IMR-90 (cell line): ENCODE measurements at regions not wholly inside any gene's neighbourhood (a gene's known extent, or its start where the extent isn't known, plus 50 kb on each side); places are given as distances from the start of the nearest gene placed in this dataset.

Experiments used
- ATAC-seq: fragments of 200-7000 bp; cut with Tn5 transposase; 2 replicates; pipeline ENCODE4 v1.9.1; 2020; ENCODE audit warnings: low read depth, mild to moderate bottlenecking, moderate library complexity
- BruUV-seq: library from RNA; stranded (reverse); fragments of 400-500 nt; replicated peaks from 2 replicates; lab custom pipeline; 2021; lab: Mats Ljungman, UMichigan
- CTCF ChIA-PET: fragments of 300-600 bp; formaldehyde crosslinking; extraction: SDS; loops from one replicate; lab custom pipeline; 2021; ENCODE audit warnings: antibody characterized with exemption; lab: Yijun Ruan, JAX
- POLR2A ChIA-PET: fragments of 300-600 bp; sonication (Branson Sonifier 250); formaldehyde crosslinking; loops from one replicate; lab custom pipeline; 2022; ENCODE audit warnings: antibody characterized with exemption; ENCODE audit not compliant: unreplicated experiment; lab: Charles Lee
- DNase-seq: peaks from one replicate; pipeline ENCODE4 v3.0.0; 2013
- H2AFZ ChIP-seq: replicated peaks from 2 replicates; pipeline ENCODE3; 2013; ENCODE audit warnings: low read length, mild to moderate bottlenecking; ENCODE audit not compliant: poor library complexity
- H2AK5ac ChIP-seq: 2 replicates; pipeline ENCODE4 v1.6.1; 2013; ENCODE audit warnings: low read depth, low read length, inconsistent platforms
- H2AK9ac ChIP-seq: replicated peaks from 2 replicates; pipeline ENCODE3; 2013; ENCODE audit warnings: mild to moderate bottlenecking, low read depth, low read length, moderate library complexity; ENCODE audit not compliant: poor library complexity
- H2BK120ac ChIP-seq: 2 replicates; pipeline ENCODE4 v1.6.1; 2013; ENCODE audit warnings: low read depth, low read length, inconsistent platforms
- H2BK15ac ChIP-seq: 3 replicates; pipeline ENCODE4 v1.6.1; 2013; ENCODE audit warnings: low read depth, low read length, inconsistent platforms
- H2BK20ac ChIP-seq: 2 replicates; pipeline ENCODE4 v1.6.1; 2013; ENCODE audit warnings: low read depth, mild to moderate bottlenecking, inconsistent platforms, low read length, moderate library complexity
- H2BK5ac ChIP-seq: 2 replicates; pipeline ENCODE4 v1.6.1; 2013; ENCODE audit warnings: mild to moderate bottlenecking, low read depth, low read length, inconsistent platforms; ENCODE audit not compliant: poor library complexity, severe bottlenecking
- H3K14ac ChIP-seq: replicated peaks from 2 replicates; pipeline ENCODE4 v1.6.1; 2013; ENCODE audit warnings: low read depth, low read length, inconsistent platforms
- H3K18ac ChIP-seq: 2 replicates; pipeline ENCODE4 v1.6.1; 2013; ENCODE audit warnings: low read depth, low read length, control low read depth
- H3K23ac ChIP-seq: 2 replicates; pipeline ENCODE4 v1.6.1; 2013; ENCODE audit warnings: low read depth, low read length, inconsistent platforms
- H3K27ac ChIP-seq: 2 replicates; pipeline ENCODE4 v1.5.1; 2013; ENCODE audit warnings: mild to moderate bottlenecking, control low read depth, low read length; ENCODE audit not compliant: insufficient read depth
- H3K27me3 ChIP-seq: 2 replicates; pipeline ENCODE4 v1.6.1; 2013; ENCODE audit warnings: low read length; ENCODE audit not compliant: control insufficient read depth, insufficient read depth
- H3K36me3 ChIP-seq: 2 replicates; pipeline ENCODE4 v1.6.1; 2013; ENCODE audit warnings: low read length, mixed read lengths; ENCODE audit not compliant: control insufficient read depth, insufficient read depth
- H3K4ac ChIP-seq: 2 replicates; pipeline ENCODE4 v1.6.1; 2013; ENCODE audit warnings: low read depth, low read length, inconsistent platforms
- H3K4me1 ChIP-seq: 2 replicates; pipeline ENCODE4 v1.6.1; 2013; ENCODE audit warnings: low read length, mixed read lengths; ENCODE audit not compliant: control insufficient read depth, insufficient read depth
- H3K4me2 ChIP-seq: 2 replicates; pipeline ENCODE4 v1.6.1; 2013; ENCODE audit warnings: low read depth, mild to moderate bottlenecking, control low read depth, low read length, moderate library complexity
- H3K4me3 ChIP-seq: 2 replicates; pipeline ENCODE4 v1.5.1; 2013; ENCODE audit warnings: low read depth, mild to moderate bottlenecking, control low read depth, low read length, moderate library complexity; ENCODE audit not compliant: insufficient read depth
- H3K56ac ChIP-seq: 2 replicates; pipeline ENCODE4 v1.6.1; 2013; ENCODE audit warnings: low read length, inconsistent platforms; ENCODE audit not compliant: insufficient read depth; ENCODE audit errors: extremely low read depth
- H3K79me1 ChIP-seq, 2 experiments: 2 replicates each; pipeline ENCODE4 v1.6.1; 2013; ENCODE audit warnings: low read length in 2 of 2, inconsistent platforms in 1 of 2, low read depth in 1 of 2
- H3K9ac ChIP-seq: 2 replicates; pipeline ENCODE4 v1.6.1; 2013; ENCODE audit warnings: low read depth, low read length, control low read depth
- H3K9me1 ChIP-seq: 2 replicates; pipeline ENCODE4 v1.6.1; 2013; ENCODE audit warnings: low read length, inconsistent platforms; ENCODE audit not compliant: insufficient read depth
- H3K9me3 ChIP-seq: 2 replicates; pipeline ENCODE4 v1.6.1; 2013; ENCODE audit warnings: low read length; ENCODE audit not compliant: control insufficient read depth, insufficient read depth
- H4K20me1 ChIP-seq: 2 replicates; pipeline ENCODE4 v1.6.1; 2013; ENCODE audit warnings: low read length, inconsistent platforms; ENCODE audit not compliant: insufficient read depth
- H4K5ac ChIP-seq: 2 replicates; pipeline ENCODE4 v1.6.1; 2013; ENCODE audit warnings: mild to moderate bottlenecking, low read depth, low read length, control low read depth
- H4K8ac ChIP-seq, 2 experiments: 2 replicates each; pipeline ENCODE4 v1.6.1; 2013; ENCODE audit warnings: low read depth in 2 of 2, low read length in 2 of 2, control low read depth in 1 of 2, inconsistent platforms in 1 of 2
- H4K91ac ChIP-seq: 2 replicates; pipeline ENCODE4 v1.6.1; 2013; ENCODE audit warnings: low read depth, low read length, inconsistent platforms; ENCODE audit not compliant: insufficient read depth
- BHLHE40 ChIP-seq: fragments of 150-350 bp; IDR thresholded peaks from 2 replicates; pipeline ENCODE4 v1.6.1; 2016; ENCODE audit warnings: mild to moderate bottlenecking, low read depth, low read length
- MAFK ChIP-seq: IDR thresholded peaks from 2 replicates; pipeline ENCODE4 v1.6.1; 2012; ENCODE audit warnings: low read depth, low read length, improper control_type of control experiment
- RFX5 ChIP-seq: IDR thresholded peaks from 2 replicates; pipeline ENCODE4 v1.8.0; 2012; ENCODE audit warnings: low read depth, mild to moderate bottlenecking, low read length, moderate library complexity
- WGBS, 2 experiments: methylation state at CpG; one replicate each; pipeline versions ENCODE4 v1.1.5 to v1.1.7; 2013; ENCODE audit warnings: missing lambda C conversion rate in 2 of 2; ENCODE audit not compliant: insufficient read length in 1 of 2; ENCODE audit errors: extremely low coverage in 2 of 2; 5-methylcytosine and 5-hydroxymethylcytosine counted together
- dilution Hi-C: fragments of 300-500 bp; cut with HindIII; formaldehyde crosslinking; loops from one replicate; pipeline ENCODE4 v1.14.3; 2018; ENCODE audit warnings: low sequenced_read_pairs; ENCODE audit not compliant: unreplicated experiment
- in situ Hi-C: fragments of 300-500 bp; cut with MboI; formaldehyde crosslinking; loops from 3 replicates; pipeline ENCODE4 v1.14.3; 2019; ENCODE audit warnings: low sequenced_read_pairs, inconsistent platforms, mixed read lengths
- intact Hi-C: fragments of 100-400 bp; cut with micrococcal nuclease; formaldehyde crosslinking; loops from 2 replicates; pipeline ENCODE4 v1.10.0; 2022

- H3K23ac ChIP-seq = no peak overlapping the region
- H4K5ac ChIP-seq = no peak overlapping the region
- H2BK15ac ChIP-seq = no peak overlapping the region
- no peak overlapping the region for H2AFZ ChIP-seq
- ATAC-seq (no peak), DNase-seq (no peak)
- no peaks in the 10 kb centered on the region for H3K9me3 ChIP-seq
- H3K56ac ChIP-seq = no peak overlapping the region
- no TSS peak for BruUV-seq
- dilution Hi-C loops (no loop called here), in situ Hi-C loops (no loop called here), intact Hi-C loops (no loop called here)
- H3K4me2 ChIP-seq = no peak overlapping the region
- no peak overlapping the region for H2BK5ac ChIP-seq
- H2BK120ac ChIP-seq = no peak overlapping the region
- no peaks in the 10 kb centered on the region for H4K20me1 ChIP-seq
- peaks cover 7% of the 10 kb centered on the region; the same call in 1 of the 2 replicates for H3K4me1 ChIP-seq
- H3K9ac ChIP-seq = no peak overlapping the region
- TF ChIP-seq MAFK (no peak), RFX5 (no peak), BHLHE40 (no peak)
- no peak overlapping the region for H3K27ac ChIP-seq
- H3K9me1 ChIP-seq = no peaks in the 10 kb centered on the region
- no peak overlapping the region for H3K4ac ChIP-seq
- WGBS, 2 experiments = 89% methylated on average over 3 of the region's 5 CpGs; no CpG with 5 or more reads in 1 of the 2 experiments
- H4K91ac ChIP-seq = no peak overlapping the region
- CTCF ChIA-PET = no interaction called here
- no peak overlapping the region for H2BK20ac ChIP-seq
- no peaks in the 10 kb centered on the region for H3K36me3 ChIP-seq
- H3K79me1 ChIP-seq = no peaks in the 10 kb centered on the region
- H3K4me3 ChIP-seq = no peak overlapping the region
- no peak overlapping the region for H4K8ac ChIP-seq
- no peaks in the 10 kb centered on the region for H3K27me3 ChIP-seq
- peak overlapping the region; percentile 79; the same call in 1 of the 2 replicates for H2AK5ac ChIP-seq
- H2AK9ac ChIP-seq = no peak overlapping the region
- no peak overlapping the region for H3K18ac ChIP-seq
- POLR2A ChIA-PET = no interaction called here
- no peak overlapping the region for H3K14ac ChIP-seq
Observed at GRCh38 chr5:125038477-125038876, 292.0 kb upstream of the ZNF608 start.
